Upper lobe of left lung (tissue), 6 donors: ENCODE measurements at regions not wholly inside any gene's neighbourhood (a gene's known extent, or its start where the extent isn't known, plus 50 kb on each side); places are given as distances from the start of the nearest gene placed in this dataset.

Experiments used
- ATAC-seq, 2 donors: fragments of 200-7000 bp; cut with Tn5 transposase; one replicate each; pipeline ENCODE4 v1.9.1; 2022; ENCODE audit warnings: mild to moderate bottlenecking in 2 of 2, moderate library complexity in 2 of 2; ENCODE audit not compliant: low FRiP score in 2 of 2
- DNase-seq, 2 donors: peaks; one replicate each; pipeline ENCODE4 v3.0.0-alpha.2; 2019 to 2020
- H3K27ac ChIP-seq, 4 donors: fragments of 200-600 bp; sonication (generic); one replicate each; pipeline ENCODE4 v1.5.1; 2016 to 2019
- H3K27me3 ChIP-seq, 4 donors: fragments of 200-600 bp; sonication (generic); one replicate each; pipeline ENCODE4 v1.5.1; 2017 to 2019
- H3K36me3 ChIP-seq, 4 donors: fragments of 200-600 bp; sonication (generic); one replicate each; pipeline ENCODE4 v1.5.1; 2016 to 2019
- H3K4me1 ChIP-seq, 4 donors: fragments of 200-600 bp; sonication (generic); one replicate each; pipeline ENCODE4 v1.5.1; 2018 to 2019
- H3K4me3 ChIP-seq, 4 donors: fragments of 200-600 bp; sonication (generic); one replicate each; pipeline ENCODE4 v1.5.1; 2017 to 2019; ENCODE audit warnings: mild to moderate bottlenecking in 2 of 4, moderate library complexity in 1 of 4
- H3K9me3 ChIP-seq, 4 donors: fragments of 200-600 bp; sonication (generic); one replicate each; pipeline ENCODE4 v1.5.1; 2018 to 2019
- CTCF ChIP-seq, 6 experiments: fragments of 450-650 bp in 4 of 6; fragments of 200-600 bp in 2 of 6; sonication (generic) in 2 of 6; IDR thresholded peaks; one replicate each; pipeline ENCODE4 v1.5.1; 2016 to 2019; ENCODE audit warnings: antibody characterized with exemption in 6 of 6
- EP300 ChIP-seq, 4 donors: sonication (generic); formaldehyde crosslinking; IDR thresholded peaks; one replicate each; pipeline ENCODE4 v1.5.1; 2017; ENCODE audit warnings: antibody characterized with exemption in 4 of 4, control low read depth in 2 of 4
- POLR2A ChIP-seq, 4 donors: fragments of 450-650 bp; IDR thresholded peaks; one replicate each; pipeline ENCODE4 v1.5.1; 2016 to 2017; ENCODE audit warnings: antibody characterized with exemption in 4 of 4, mild to moderate bottlenecking in 2 of 4
- POLR2AphosphoS5 ChIP-seq, 2 donors: sonication (generic); formaldehyde crosslinking; IDR thresholded peaks; one replicate each; pipeline ENCODE4 v1.5.1; 2017; ENCODE audit warnings: antibody characterized with exemption in 2 of 2
- WGBS, 2 donors: methylation state at CpG; one replicate each; pipeline ENCODE4 v1.1.5; 2017 to 2018; 5-methylcytosine and 5-hydroxymethylcytosine counted together
- donor health status: DM: no; HTN: no; CAD: no; lungs with moderate emphysema.
- donor health status: DM: no; HTN: yes; CAD: no; lungs with severe emphysema.

- 80 to 82% methylated on average over 3 to 4 of the region's 4 CpGs for WGBS, 2 donors
- TF ChIP-seq CTCF (IDR thresholded peaks at IDR 0.05) (no peak), POLR2A (IDR thresholded peaks at IDR 0.05) (no peak), POLR2AphosphoS5 (IDR thresholded peaks at IDR 0.05) (no peak)
Observed at GRCh38 chr15:31786360-31786759, 244.0 kb upstream of the CHRNA7 start.

GRCh38 chr15:31788104-31788503, 242.2 kb upstream of the CHRNA7 start:
- DNase-seq (no peak), ATAC-seq (no peak)
- WGBS, 2 donors: 72 to 84% methylated on average over 3 of the region's 3 CpGs
- Histone ChIP-seq H3K36me3 (no peaks in the 10 kb centered on the region), H3K4me1 (no peaks in the 10 kb centered on the region), H3K9me3 (no peaks in the 10 kb centered on the region), H3K4me3 (no peak overlapping the region), H3K27ac (no peak overlapping the region), H3K27me3 (no peaks in the 10 kb centered on the region)
- no peak for TF ChIP-seq EP300 (IDR thresholded peaks at IDR 0.05)
- no peak for TF ChIP-seq POLR2A (IDR thresholded peaks at IDR 0.05)
- TF ChIP-seq POLR2AphosphoS5 (IDR thresholded peaks at IDR 0.05): no peak
- no peak for TF ChIP-seq CTCF (IDR thresholded peaks at IDR 0.05)

More at GRCh38 chr15:31786360-31786759, 244.0 kb upstream of the CHRNA7 start:
- ATAC-seq (no peak), DNase-seq (no peak)
- Histone ChIP-seq H3K27me3 (no peaks in the 10 kb centered on the region), H3K9me3 (no peaks in the 10 kb centered on the region), H3K4me1 (no peaks in the 10 kb centered on the region), H3K4me3 (no peak overlapping the region), H3K27ac (no peak overlapping the region), H3K36me3 (no peaks in the 10 kb centered on the region)

GRCh38 chr15:31792611-31793199, 237.6 kb upstream of the CHRNA7 start:
- Histone ChIP-seq H3K27ac (no peak overlapping the region), H3K27me3 (no peaks in the 10 kb centered on the region), H3K9me3 (no peaks in the 10 kb centered on the region), H3K36me3 (no peaks in the 10 kb centered on the region), H3K4me3 (no peak overlapping the region), H3K4me1 (no peaks in the 10 kb centered on the region)
- 72 to 80% methylated on average over 1 to 9 of the region's 9 CpGs for WGBS, 2 donors
- no peak for DNase-seq
- no peak for TF ChIP-seq POLR2A (IDR thresholded peaks at IDR 0.05)
- no peak for TF ChIP-seq CTCF (IDR thresholded peaks at IDR 0.05)
- peak in 1 of 2 donors; percentile 41 for ATAC-seq

GRCh38 chr15:31799319-31799714, 231.0 kb upstream of the CHRNA7 start:
- H3K4me1 ChIP-seq: peaks cover 0 to 4% (median 0%) of the 10 kb centered on the region in 4 donors
- H3K4me3 ChIP-seq: no peak overlapping the region
- no peak for TF ChIP-seq POLR2AphosphoS5 (IDR thresholded peaks at IDR 0.05)
- no peak for TF ChIP-seq CTCF (IDR thresholded peaks at IDR 0.05)
- no peak for TF ChIP-seq EP300 (IDR thresholded peaks at IDR 0.05)
- no peak for TF ChIP-seq POLR2A (IDR thresholded peaks at IDR 0.05)
- no peak overlapping the region for H3K27ac ChIP-seq
- ATAC-seq (no peak), DNase-seq (no peak)
- no peaks in the 10 kb centered on the region for H3K9me3 ChIP-seq
- H3K36me3 ChIP-seq: no peaks in the 10 kb centered on the region
- 84% methylated on average over 1 of the region's 1 CpG; no CpG with 5 or more reads in 1 of the 2 donors for WGBS, 2 donors
- no peaks in the 10 kb centered on the region for H3K27me3 ChIP-seq

GRCh38 chr15:31799715-31800321, 230.5 kb upstream of the CHRNA7 start:
- Histone ChIP-seq H3K27me3 (no peaks in the 10 kb centered on the region), H3K9me3 (no peaks in the 10 kb centered on the region), H3K36me3 (no peaks in the 10 kb centered on the region), H3K27ac (no peak overlapping the region), H3K4me3 (no peak overlapping the region), H3K4me1 (peaks cover 0 to 4% (median 0%) of the 10 kb centered on the region in 4 donors)
- DNase-seq (no peak), ATAC-seq (no peak)
- WGBS, 2 donors: 89 to 96% methylated on average over 7 of the region's 7 CpGs
- no peak for TF ChIP-seq EP300 (IDR thresholded peaks at IDR 0.05)
- no peak for TF ChIP-seq POLR2A (IDR thresholded peaks at IDR 0.05)
- no peak for TF ChIP-seq POLR2AphosphoS5 (IDR thresholded peaks at IDR 0.05)
- TF ChIP-seq CTCF (IDR thresholded peaks at IDR 0.05): no peak
